ENCODE measurements at regions not wholly inside any gene's neighbourhood (a gene's known extent, or its start where the extent isn't known, plus 50 kb on each side); places are given as distances from the start of the nearest gene placed in this dataset.
A peak's percentile ranks its signal among the peaks of the same experiment; 100 is the strongest.

GRCh38 chr6:121666814-121667213 lies 231.4 kb downstream of the GJA1 start:
- Histone ChIP-seq H3K27ac (ENCODE audit: extremely low read depth, low read depth, low read length) (no peak overlapping the region), H2AFZ (ENCODE audit: low read depth, low read length) (no peak overlapping the region), H3K27me3 (ENCODE audit: control insufficient read depth in 2 of 2, insufficient read depth in 2 of 2, low read length in 2 of 2) (no peaks in the 10 kb centered on the region)

DNA sequence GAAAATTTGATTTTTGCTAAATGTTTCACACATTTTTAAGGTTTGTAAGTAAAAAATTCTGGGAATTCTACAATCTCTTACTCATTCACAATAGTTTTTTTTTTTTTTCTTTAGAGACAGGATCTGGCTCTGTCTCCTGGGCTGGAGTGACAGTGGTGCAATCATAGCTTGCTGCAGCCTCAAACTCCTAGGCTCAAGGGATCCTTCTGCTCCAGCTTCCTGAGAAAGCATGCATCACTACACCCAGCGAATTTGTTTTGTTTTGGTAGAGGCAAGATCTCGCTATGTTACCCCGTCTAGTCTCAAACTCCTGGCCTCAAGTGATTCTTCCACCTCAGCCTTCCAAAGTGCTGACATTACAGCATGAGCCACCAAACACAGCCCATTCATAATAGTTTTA lies 232.8 kb downstream of the GJA1 start:
- 0% methylated on average over 3 of the region's 3 CpGs for WGBS (ENCODE audit: insufficient coverage, low coverage, missing lambda C conversion rate)
- no peak overlapping the region for H3K9ac ChIP-seq (ENCODE audit: insufficient read depth in 1 of 2, low read depth in 2 of 2, low read length in 2 of 2)
- POLR2A ChIA-PET = no interaction called here
- in situ Hi-C loops (cut with MboI) = no loop called here
- BruUV-seq (replicated peaks) = no TSS peak
- intact Hi-C loops (cut with micrococcal nuclease) = no loop called here
- no peak overlapping the region for H3K4me2 ChIP-seq (ENCODE audit: insufficient read depth, low read length)
- CTCF ChIA-PET (ENCODE audit: low intra/inter-chr PET ratio) = no interaction called here
- no peaks in the 10 kb centered on the region for H3K4me1 ChIP-seq (replicated peaks in 1 of 2; ENCODE audit: control insufficient read depth in 2 of 2, insufficient read depth in 2 of 2, low read length in 2 of 2)
- no peaks in the 10 kb centered on the region for H3K9me1 ChIP-seq (ENCODE audit: control insufficient read depth, insufficient read depth, low read length)
- H2AFZ ChIP-seq (ENCODE audit: low read depth, low read length) = no peak overlapping the region
- H3K36me3 ChIP-seq (ENCODE audit: control insufficient read depth, insufficient read depth, low read length) = no peaks in the 10 kb centered on the region
- no peaks in the 10 kb centered on the region for H3K9me3 ChIP-seq (replicated peaks; ENCODE audit: control insufficient read depth, insufficient read depth, low read depth, low read length)
- no peak overlapping the region for H3K4me3 ChIP-seq
- DNase-seq (ENCODE audit: extremely low read depth in 1 of 4, low spot score in 3 of 4) (no peak), FAIRE-seq (no peak), ATAC-seq (no peak)
- no peaks in the 10 kb centered on the region for H3K27me3 ChIP-seq (ENCODE audit: control insufficient read depth in 2 of 2, insufficient read depth in 2 of 2, low read length in 2 of 2)
- H4K20me1 ChIP-seq (replicated peaks; ENCODE audit: control insufficient read depth, insufficient read depth, low read length) = no peaks in the 10 kb centered on the region
- no peak overlapping the region for H3K27ac ChIP-seq (ENCODE audit: extremely low read depth, low read depth, low read length)
- no peaks in the 10 kb centered on the region for H3K79me2 ChIP-seq (ENCODE audit: control insufficient read depth, insufficient read depth, low read length)
- TF ChIP-seq ZBTB49 (CRISPR knock-in tag; IDR thresholded peaks at IDR 0.05; ENCODE audit: borderline replicate concordance) = no peak
- no peak for TF ChIP-seq MYC (IDR thresholded peaks at IDR 0.05; ENCODE audit: low read depth, low read length)
- no peak for TF ChIP-seq MYC (CRISPR knock-in tag; IDR thresholded peaks at IDR 0.05; ENCODE audit: borderline replicate concordance, low read depth)
- TF ChIP-seq CREM (IDR thresholded peaks at IDR 0.05; ENCODE audit: low read depth) = no peak

More at GRCh38 chr6:121666814-121667213, 231.4 kb downstream of the GJA1 start:
- Histone ChIP-seq H4K20me1 (replicated peaks; ENCODE audit: control insufficient read depth, insufficient read depth, low read length) (no peaks in the 10 kb centered on the region), H3K9ac (ENCODE audit: insufficient read depth in 1 of 2, low read depth in 2 of 2, low read length in 2 of 2) (no peak overlapping the region), H3K4me1 (replicated peaks in 1 of 2; ENCODE audit: control insufficient read depth in 2 of 2, insufficient read depth in 2 of 2, low read length in 2 of 2) (no peaks in the 10 kb centered on the region), H3K4me3 (no peak overlapping the region), H3K79me2 (ENCODE audit: control insufficient read depth, insufficient read depth, low read length) (no peaks in the 10 kb centered on the region), H3K9me3 (replicated peaks; ENCODE audit: control insufficient read depth, insufficient read depth, low read depth, low read length) (no peaks in the 10 kb centered on the region), H3K9me1 (ENCODE audit: control insufficient read depth, insufficient read depth, low read length) (no peaks in the 10 kb centered on the region), H3K4me2 (ENCODE audit: insufficient read depth, low read length) (no peak overlapping the region), H3K36me3 (ENCODE audit: control insufficient read depth, insufficient read depth, low read length) (no peaks in the 10 kb centered on the region)
- no peak for TF ChIP-seq BCL6 (CRISPR knock-in tag; IDR thresholded peaks at IDR 0.05)
- TF ChIP-seq FOXA1 (IDR thresholded peaks at IDR 0.05; ENCODE audit: borderline replicate concordance) = no peak
- peak; percentile 64 for TF ChIP-seq FOSL1 (tag; conservative IDR thresholded peaks at IDR 0.05)
- intact Hi-C loops (cut with micrococcal nuclease) (no loop called here), in situ Hi-C loops (cut with MboI) (no loop called here)
- 5% methylated on average over 4 of the region's 4 CpGs for WGBS (ENCODE audit: insufficient coverage, low coverage, missing lambda C conversion rate)
- ATAC-seq (no peak), FAIRE-seq (no peak), DNase-seq (ENCODE audit: extremely low read depth in 1 of 4, low spot score in 3 of 4) (no peak)
- POLR2A ChIA-PET = no interaction called here
- no TSS peak for BruUV-seq (replicated peaks)
- CTCF ChIA-PET (ENCODE audit: low intra/inter-chr PET ratio) = no interaction called here

All from K562 (cell line).